Urinary bladder (tissue), 3 donors: ENCODE measurements at regions not wholly inside any gene's neighbourhood (a gene's known extent, or its start where the extent isn't known, plus 50 kb on each side); places are given as distances from the start of the nearest gene placed in this dataset.
"Not testable (repeated sequence)": the region's sequence is repeated elsewhere in the genome, so short reads cannot be mapped to it uniquely, and the experiment has no call there.

Experiments
- DNase-seq: peaks from one replicate; pipeline ENCODE4 v3.0.0-alpha.2; 2015; ENCODE audit errors: extremely low spot score
- H3K27ac ChIP-seq: one replicate; pipeline ENCODE4 v1.5.1; 2013; ENCODE audit warnings: low read depth, mild to moderate bottlenecking, moderate library complexity
- H3K36me3 ChIP-seq: one replicate; pipeline ENCODE4 v1.6.1; 2013; ENCODE audit warnings: mild to moderate bottlenecking, moderate library complexity; ENCODE audit not compliant: insufficient read depth
- H3K4me1 ChIP-seq: one replicate; pipeline ENCODE4 v1.6.1; 2013; ENCODE audit warnings: mild to moderate bottlenecking, moderate library complexity; ENCODE audit not compliant: insufficient read depth
- H3K4me3 ChIP-seq: one replicate; pipeline ENCODE4 v1.5.1; 2013; ENCODE audit warnings: low read depth, low read length
- WGBS: extraction: QIAGEN DNeasy Blood & Tissue Kit; methylation state at CpG from one replicate; pipeline ENCODE4 v1.1.7; 2013; 5-methylcytosine and 5-hydroxymethylcytosine counted together
- donor health status: healthy with polysubstance abuse.
- donor health status: healthy.

- 85% methylated on average over 5 of the region's 5 CpGs for WGBS
- not testable (repeated sequence) for DNase-seq, H3K4me1 ChIP-seq, H3K27ac ChIP-seq, H3K36me3 ChIP-seq, H3K4me3 ChIP-seq
Measured at GRCh38 chr2:111546578-111546977, 337.4 kb downstream of the ANAPC1 start.

GRCh38 chr2:111549174-111549573 lies 334.8 kb downstream of the ANAPC1 start:
- not testable (repeated sequence) for H3K4me3 ChIP-seq, DNase-seq, H3K4me1 ChIP-seq, H3K36me3 ChIP-seq, H3K27ac ChIP-seq
- WGBS: 87% methylated on average over 1 of the region's 2 CpGs

GRCh38 chr2:111551428-111551827 lies 332.6 kb downstream of the ANAPC1 start:
- 44% methylated on average over 2 of the region's 2 CpGs for WGBS
- not testable (repeated sequence) for DNase-seq, H3K4me3 ChIP-seq, H3K36me3 ChIP-seq, H3K27ac ChIP-seq, H3K4me1 ChIP-seq

GRCh38 chr2:111552625-111553024 lies 331.4 kb downstream of the ANAPC1 start:
- not testable (repeated sequence) for DNase-seq, H3K4me1 ChIP-seq, H3K4me3 ChIP-seq, H3K27ac ChIP-seq, H3K36me3 ChIP-seq
- WGBS: 93% methylated on average over 4 of the region's 9 CpGs

GRCh38 chr2:111559301-111559700 lies 324.7 kb downstream of the ANAPC1 start:
- not testable (repeated sequence) for H3K36me3 ChIP-seq, H3K4me1 ChIP-seq, H3K27ac ChIP-seq, DNase-seq, H3K4me3 ChIP-seq
- WGBS: 66% methylated on average over 1 of the region's 2 CpGs

- 100% methylated on average over 1 of the region's 3 CpGs for WGBS
- not testable (repeated sequence) for H3K4me1 ChIP-seq, H3K27ac ChIP-seq, H3K36me3 ChIP-seq, DNase-seq, H3K4me3 ChIP-seq
Measured at GRCh38 chr2:111559814-111560213, 324.2 kb downstream of the ANAPC1 start.

GRCh38 chr2:111566068-111566467 lies 317.9 kb downstream of the ANAPC1 start:
- not testable (repeated sequence) for H3K4me3 ChIP-seq, H3K36me3 ChIP-seq, DNase-seq, H3K4me1 ChIP-seq, H3K27ac ChIP-seq
- 62% methylated on average over 8 of the region's 8 CpGs for WGBS

GRCh38 chr2:111567233-111567632 lies 316.8 kb downstream of the ANAPC1 start:
- 79% methylated on average over 5 of the region's 5 CpGs for WGBS
- not testable (repeated sequence) for H3K27ac ChIP-seq, H3K36me3 ChIP-seq, H3K4me3 ChIP-seq, H3K4me1 ChIP-seq, DNase-seq

GRCh38 chr2:111569356-111570199 lies 314.4 kb downstream of the ANAPC1 start:
- H3K27ac ChIP-seq, DNase-seq, H3K36me3 ChIP-seq, H3K4me3 ChIP-seq, H3K4me1 ChIP-seq: not testable (repeated sequence)
- 62% methylated on average over 4 of the region's 5 CpGs for WGBS

GRCh38 chr2:111570300-111571114 lies 313.5 kb downstream of the ANAPC1 start:
- H3K36me3 ChIP-seq, H3K4me3 ChIP-seq, DNase-seq, H3K4me1 ChIP-seq, H3K27ac ChIP-seq: not testable (repeated sequence)
- 45% methylated on average over 6 of the region's 9 CpGs for WGBS

GRCh38 chr2:111574803-111575202 lies 309.2 kb downstream of the ANAPC1 start:
- H3K27ac ChIP-seq, H3K36me3 ChIP-seq, DNase-seq, H3K4me3 ChIP-seq, H3K4me1 ChIP-seq: not testable (repeated sequence)
- WGBS: 79% methylated on average over 4 of the region's 4 CpGs

GRCh38 chr2:111577154-111577885 lies 306.7 kb downstream of the ANAPC1 start:
- H3K4me3 ChIP-seq, H3K27ac ChIP-seq, H3K4me1 ChIP-seq, H3K36me3 ChIP-seq, DNase-seq: not testable (repeated sequence)
- 91% methylated on average over 17 of the region's 18 CpGs for WGBS

- 71% methylated on average over 8 of the region's 10 CpGs for WGBS
Measured at GRCh38 chr2:111579500-111580134, 304.4 kb downstream of the ANAPC1 start.

More at GRCh38 chr2:111579500-111580134, 304.4 kb downstream of the ANAPC1 start:
- H3K36me3 ChIP-seq, H3K4me3 ChIP-seq, H3K4me1 ChIP-seq, H3K27ac ChIP-seq, DNase-seq: not testable (repeated sequence)
